Retina (tissue), 1 donor: ENCODE measurements at regions not wholly inside any gene's neighbourhood (a gene's known extent, or its start where the extent isn't known, plus 50 kb on each side); places are given as distances from the start of the nearest gene placed in this dataset.
A peak's percentile ranks its signal among the peaks of the same experiment; 100 is the strongest.
"Not testable (repeated sequence)": the region's sequence is repeated elsewhere in the genome, so short reads cannot be mapped to it uniquely, and the experiment has no call there.

Experiments used
- DNase-seq: peaks from one replicate; pipeline ENCODE4 v3.0.0-alpha.2; 2016

DNA sequence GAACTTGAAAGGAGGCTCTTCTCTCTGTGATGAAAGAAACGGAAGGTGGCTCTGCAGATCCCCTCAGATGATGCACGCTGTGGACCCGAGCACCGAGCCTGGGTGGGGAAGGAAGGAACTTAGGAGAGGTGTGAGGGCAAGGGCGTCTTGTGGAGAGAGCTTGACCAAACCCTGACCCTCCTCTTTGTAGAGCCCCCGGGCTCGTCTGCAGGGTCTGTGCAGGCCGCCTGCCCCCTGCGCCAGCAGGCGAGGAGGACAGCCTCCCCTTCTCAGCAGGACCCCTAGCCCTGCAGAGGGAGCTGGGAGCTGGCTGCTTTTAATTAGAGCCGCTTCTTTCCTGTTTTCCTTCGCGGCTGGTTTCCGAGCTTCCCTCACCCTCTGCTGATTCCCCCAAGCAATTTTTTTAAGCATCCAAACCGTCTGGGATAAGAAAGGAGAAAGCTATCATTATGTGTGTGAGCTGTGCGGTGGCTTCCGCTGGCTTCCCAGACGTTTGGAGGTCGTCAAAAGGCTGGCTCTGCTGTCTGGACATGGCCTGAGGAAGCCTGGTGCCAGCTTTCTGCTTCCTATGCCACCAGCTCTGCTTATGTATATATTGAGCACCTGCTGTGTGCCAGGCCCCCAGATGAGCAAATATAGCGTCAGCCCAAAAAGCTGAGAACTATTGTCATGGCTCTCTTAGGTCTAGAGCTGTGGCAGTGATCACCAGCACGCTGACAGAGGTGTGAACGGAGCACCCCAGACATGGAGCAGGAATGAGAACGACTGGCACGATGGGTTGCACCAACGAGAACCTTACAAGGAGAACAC, 160.2 kb upstream of the IRF2BP2 start:
- DNase-seq = peak; percentile 84

DNA sequence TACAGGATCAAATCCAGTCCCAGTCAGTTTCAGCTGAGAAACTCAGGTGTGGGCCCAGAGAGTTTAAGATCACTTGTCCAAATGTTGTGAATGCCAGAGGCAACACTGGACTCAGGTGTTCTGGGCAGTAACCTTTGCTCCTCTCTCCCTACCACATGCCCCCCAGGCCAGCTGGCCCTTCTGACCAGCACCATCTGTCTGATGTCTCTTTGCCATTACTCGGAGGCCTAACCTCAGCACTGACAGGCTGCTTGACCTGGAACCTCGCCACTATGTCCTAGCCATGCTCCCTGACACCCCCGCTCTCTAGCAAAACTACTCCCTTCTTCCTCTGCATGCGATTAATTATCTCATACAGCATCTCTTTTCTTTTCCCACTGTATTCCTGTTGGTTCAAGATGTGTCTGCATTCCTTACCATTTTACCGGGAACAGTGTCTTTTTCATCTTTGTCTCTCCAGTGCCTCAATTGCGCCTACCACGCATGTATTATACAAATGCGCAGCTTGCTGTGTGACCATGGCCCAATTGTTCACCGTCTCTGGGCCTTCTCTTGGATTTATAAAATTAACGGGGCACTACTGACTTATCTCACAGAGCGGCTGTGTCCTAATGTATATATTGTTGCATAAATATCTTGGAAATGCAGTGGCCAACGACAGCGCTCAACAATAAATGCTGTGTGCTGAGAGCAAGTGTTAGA, 159.5 kb upstream of the IRF2BP2 start:
- no peak for DNase-seq

DNA sequence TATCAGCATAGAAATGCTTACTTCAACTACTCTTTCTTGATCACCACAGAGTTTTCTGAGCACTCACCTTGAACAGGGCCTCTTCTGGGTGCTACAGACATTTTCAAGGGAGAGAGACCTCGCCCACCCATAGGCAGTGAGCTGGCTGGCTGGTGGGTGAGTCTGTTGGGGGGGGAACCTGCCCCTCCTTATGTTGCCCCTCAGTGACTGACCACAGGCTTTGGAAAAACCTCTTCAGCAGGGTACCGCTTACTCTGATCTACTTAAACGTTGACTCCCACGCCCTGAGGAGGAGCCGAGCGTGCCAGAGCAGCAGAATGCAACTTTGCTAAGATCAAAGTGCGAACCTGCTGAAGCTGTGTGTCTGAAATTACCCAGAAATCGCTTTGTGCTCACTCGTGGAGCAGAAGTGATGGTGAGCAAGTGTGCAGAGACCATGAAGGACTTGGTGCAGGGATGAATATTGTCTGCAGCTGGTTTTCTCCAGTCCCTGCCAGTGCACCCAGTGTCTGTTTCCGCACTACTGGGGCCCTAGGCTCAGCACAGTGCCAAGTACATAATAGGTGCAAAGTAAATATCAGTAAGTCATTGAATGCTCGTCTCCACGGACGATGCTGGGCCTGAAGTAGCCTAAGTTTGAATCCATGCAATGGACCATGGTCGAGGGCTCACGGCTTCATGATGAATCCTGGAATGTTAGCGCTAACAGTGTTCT, 158.7 kb upstream of the IRF2BP2 start:
- DNase-seq = no peak

DNA sequence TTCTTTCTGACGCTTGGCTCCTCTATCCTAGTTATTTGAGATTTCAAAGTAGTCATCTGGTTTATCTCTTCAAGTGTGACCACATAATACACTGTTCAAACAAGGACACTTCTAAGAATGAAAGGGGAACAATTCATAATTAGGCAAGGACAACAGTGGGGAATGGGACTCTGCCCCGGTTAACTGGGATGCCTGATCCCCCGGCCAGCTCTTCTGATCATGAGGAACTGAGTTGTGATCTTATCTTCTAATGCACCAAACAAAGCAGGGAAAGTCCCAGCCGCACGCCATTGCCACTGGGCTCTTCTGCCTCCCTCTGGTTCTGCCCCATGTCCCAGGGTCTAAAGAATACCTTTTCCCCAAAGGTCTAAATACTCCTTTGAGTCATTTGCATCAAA, 158.2 kb upstream of the IRF2BP2 start:
- DNase-seq = no peak

DNA sequence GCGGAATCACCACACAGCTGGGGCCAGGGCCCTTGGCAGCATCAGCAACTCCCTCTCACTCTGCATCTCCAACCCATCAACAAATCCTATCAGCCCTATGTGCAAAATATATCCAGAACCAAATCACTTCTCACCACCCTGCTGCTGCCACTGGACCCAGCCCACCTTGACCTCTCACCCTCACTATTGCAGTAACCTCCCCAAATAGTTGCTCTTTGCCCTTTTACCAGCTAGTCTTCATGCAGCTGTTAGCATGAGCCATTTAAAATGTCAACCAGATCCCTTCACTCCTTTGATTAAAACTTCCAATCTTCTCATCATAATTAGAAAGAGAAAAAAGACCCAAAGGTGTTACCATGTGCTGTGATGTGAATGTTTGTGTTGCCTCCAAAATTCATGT, 155.7 kb upstream of the IRF2BP2 start:
- DNase-seq = no peak

DNA sequence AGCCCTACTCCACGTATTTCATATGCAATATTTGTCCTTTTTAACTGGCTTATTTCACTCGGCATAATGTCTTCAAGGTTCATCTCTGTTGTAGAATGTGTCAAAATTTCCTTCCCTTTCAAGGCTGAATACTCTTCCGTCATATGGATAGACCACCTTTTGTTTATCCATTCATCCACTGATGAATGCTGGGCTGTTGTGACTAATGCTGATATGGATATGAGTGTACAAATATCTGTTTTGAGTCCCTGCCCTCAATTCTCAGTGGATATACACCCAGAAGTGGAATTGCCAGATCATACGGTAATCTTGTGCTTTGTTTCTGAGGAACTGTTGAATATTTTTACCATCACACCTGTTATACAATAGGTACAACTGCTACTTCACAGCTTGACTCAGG, 155.2 kb upstream of the IRF2BP2 start:
- no peak for DNase-seq

DNA sequence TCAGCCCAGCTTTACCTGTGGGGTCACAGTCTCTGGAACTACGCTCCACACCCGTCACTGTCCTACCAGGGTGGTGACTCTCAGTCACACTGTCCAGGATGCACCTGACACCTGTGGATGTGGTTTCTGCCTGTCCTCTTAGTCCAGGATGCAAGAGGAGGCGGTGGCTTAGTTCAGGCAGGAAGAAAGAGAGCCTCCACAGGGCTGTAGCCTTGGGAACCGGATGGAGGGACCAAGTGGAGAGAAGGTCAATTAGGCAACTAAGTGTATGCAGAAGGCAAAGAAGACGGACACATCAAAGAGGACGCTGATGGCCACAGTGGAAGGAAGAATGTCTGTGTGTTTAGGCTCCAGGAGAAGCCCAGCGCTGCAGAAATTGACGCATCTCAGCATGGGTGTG, 153.9 kb upstream of the IRF2BP2 start:
- DNase-seq = no peak

DNA sequence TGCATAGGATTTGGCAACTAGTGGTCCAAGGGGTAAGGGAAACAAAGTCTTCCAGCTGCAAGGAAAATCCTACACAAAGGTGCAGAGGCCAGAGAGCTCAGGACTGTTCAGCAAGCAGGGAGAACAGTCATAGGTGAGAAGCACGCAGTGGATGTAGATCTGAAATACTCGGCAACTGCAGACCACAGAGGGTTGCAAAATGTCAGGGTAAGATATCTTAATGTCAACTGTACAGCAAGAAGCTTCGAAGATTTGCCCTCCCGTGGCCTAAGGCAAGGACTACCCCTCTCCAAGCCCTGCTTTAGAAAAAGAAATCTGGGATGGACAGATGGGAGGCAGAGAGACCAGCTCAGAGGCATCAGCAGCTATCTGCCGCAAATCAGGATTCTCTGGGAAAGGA, 153.4 kb upstream of the IRF2BP2 start:
- DNase-seq = no peak

DNA sequence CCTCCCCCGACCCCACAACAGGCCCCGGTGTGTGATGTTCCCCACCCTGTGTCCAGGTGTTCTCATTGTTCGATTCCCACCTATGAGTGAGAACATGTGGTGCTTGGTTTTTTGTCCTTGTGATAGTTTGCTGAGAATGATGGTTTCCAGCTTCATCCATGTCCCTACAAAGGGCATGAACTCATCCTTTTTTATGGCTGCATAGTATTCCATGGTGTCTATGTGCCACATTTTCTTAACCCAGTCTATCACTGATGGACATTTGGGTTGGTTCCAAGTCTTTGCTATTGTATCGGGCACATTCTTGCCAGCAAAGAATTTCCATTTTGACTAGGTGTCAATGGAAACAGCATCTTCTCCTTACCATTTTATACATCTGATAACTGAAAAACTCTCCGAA, 152.1 kb upstream of the IRF2BP2 start:
- DNase-seq = not testable (repeated sequence)

DNA sequence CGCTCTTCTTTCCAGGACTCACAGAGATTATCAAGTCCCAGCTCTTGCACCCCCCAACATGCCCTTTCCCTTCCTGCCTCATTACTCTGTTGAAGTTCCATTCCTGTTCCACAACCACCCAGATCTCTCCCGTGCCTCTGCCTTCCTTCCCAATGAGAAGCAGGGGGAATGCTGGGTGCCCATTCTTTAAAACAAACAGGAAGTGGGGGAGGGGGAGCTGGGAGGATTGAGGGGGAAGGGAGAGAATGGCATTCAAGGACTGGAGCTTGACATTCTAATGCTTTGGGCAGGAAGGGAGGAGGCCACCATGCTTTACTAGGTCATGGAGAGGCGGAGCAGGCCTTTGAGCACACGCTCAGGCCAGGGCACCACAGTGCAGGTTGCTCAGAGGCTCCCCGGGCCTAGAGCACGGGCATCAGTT, 150.3 kb upstream of the IRF2BP2 start:
- DNase-seq = no peak

DNA sequence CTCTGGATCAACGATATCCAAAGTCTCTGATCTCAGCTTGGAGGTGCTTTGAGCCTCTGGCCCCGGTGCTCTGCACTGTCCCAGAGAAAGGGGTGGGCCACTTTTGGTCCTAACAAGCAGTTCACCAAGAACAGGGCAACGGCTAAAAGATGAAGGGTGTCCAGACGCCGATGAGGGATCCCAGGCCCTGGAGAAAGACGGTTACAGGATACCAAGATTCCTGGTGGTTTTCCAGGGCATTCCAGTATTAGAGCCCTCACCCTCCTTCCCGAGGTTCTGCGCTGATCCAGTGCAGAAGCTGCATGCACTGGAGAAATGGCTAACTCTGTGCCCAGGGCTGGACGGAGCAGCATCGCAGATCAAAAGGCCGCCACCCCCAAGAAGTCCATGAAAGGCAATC, 149.9 kb upstream of the IRF2BP2 start:
- DNase-seq = no peak

DNA sequence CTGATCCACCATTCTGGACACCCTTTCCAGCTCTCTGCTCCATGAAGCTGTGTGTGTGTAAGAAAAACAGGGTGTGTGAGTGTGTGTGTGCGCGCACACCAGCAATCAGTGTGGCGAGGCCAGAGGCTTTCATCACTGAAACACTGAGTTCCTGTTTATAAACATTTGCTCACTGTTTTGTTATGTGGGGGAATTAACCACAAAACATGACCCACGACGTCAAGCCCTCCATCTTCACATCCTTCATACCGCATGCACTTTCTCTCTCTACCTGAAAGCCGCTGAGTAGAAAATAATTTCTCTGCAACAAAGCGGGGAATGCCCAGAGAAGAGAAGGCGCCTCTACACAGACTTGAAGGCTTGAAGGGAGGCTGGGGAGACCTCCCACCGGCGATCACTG, 148.9 kb upstream of the IRF2BP2 start:
- DNase-seq = no peak

DNA sequence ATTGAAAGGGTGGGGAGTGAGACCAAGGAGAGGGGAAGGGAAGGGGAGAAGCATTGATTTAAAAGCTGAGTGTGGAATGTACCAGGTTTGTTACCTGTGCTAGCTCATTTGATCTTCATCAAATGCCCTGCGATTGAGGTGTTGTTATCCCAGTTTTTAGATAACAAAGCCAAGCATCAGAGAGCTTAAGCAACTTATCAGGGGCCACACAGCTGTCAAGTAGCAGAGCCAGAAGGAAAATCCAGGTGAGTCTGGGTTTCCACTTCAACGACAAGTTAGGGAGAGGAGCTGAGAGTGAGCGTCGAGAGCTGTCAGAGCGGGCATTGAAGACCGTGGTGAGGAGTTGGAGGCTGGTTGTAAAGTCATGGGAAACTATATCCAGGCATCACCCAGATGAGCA, 146.9 kb upstream of the IRF2BP2 start:
- DNase-seq = no peak

DNA sequence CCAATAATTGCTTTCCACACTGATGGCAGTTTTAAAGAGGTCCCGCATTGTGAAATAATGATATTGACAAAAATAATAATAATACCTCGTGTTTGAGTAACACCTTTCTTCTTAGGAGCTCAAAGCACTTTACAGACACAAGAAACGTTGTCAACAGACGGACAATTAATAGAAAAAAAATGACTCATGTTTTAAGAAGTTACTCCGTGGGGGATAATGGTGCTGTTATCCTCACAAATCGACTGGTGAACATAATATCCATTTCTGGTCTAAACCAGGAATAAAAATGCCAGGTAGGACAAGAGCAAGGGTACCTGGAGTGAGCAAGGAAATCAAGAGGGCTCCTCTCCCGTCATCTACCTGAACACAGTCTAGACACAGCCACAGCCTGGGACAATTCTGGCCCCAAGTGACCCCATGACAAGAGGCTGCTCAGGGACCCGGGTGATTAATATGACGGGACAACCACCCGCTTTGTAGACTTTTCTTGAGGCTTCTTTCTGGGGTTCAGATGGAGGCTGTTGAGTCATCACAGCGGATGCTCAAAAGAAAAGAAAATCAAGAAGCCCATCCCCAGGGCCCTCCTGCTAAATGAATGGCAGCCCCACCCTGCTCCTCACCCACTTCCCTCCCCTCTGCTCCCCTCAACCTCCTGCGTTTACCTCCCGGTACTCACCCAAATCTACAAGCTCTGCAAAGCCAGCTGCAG, 146.2 kb upstream of the IRF2BP2 start:
- no peak for DNase-seq

DNA sequence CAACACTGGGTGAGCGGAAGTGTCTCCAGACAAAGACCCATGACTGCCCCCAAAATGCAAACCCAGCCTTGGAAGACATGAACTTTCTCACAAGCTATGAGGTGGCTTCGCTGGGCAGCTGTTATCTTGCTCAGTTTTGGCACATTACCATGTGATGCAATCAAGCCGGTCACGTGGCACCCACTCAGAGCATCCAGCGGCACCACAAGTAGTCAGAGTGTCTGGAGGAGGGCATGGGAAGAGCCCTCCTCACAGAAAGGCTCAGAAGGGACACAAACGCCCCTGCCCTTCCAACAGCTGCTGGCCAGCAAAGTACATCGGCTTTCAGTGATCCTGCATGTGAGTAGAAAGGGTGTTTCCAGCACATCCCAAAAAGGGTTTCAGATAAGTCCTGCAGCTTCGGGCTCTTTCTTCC, 145.5 kb upstream of the IRF2BP2 start:
- DNase-seq = no peak

DNA sequence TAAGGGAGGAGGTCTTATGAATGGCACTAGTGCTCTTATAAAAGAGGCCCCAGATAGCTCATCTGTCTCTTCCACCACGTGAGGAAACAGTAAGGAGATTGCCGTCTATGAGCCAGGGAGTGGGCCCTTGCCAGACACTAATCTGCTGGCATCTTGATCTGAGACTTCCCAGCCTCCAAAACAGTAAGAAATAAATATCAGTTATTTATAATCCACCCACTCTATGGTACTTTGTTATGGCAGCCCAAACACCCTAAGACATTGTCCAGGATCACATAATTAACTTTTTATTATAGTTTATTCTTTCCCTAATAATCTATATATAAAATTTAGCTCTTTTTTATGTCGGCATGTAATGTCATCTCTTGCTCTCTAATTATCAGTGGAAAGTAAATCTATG, 144.0 kb upstream of the IRF2BP2 start:
- DNase-seq = no peak

DNA sequence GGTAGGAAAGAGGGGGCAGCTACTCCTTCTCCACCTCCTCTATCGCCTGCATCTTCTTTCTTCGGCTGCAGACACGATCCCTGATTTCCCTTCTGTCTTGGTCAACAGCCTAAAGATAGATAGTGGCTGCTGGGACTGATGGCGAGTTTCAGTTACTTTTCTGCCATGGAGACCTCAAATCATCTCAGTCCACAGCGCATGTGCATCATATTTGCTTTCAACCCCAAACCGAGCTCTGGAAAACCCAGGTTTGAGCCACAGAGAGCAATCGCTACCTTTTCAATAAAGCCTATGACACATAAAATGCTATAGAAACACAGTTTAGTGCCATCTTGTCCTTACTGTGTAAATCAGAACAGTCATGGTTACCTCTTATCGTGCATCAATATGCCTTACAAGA, 142.9 kb upstream of the IRF2BP2 start:
- no peak for DNase-seq

DNA sequence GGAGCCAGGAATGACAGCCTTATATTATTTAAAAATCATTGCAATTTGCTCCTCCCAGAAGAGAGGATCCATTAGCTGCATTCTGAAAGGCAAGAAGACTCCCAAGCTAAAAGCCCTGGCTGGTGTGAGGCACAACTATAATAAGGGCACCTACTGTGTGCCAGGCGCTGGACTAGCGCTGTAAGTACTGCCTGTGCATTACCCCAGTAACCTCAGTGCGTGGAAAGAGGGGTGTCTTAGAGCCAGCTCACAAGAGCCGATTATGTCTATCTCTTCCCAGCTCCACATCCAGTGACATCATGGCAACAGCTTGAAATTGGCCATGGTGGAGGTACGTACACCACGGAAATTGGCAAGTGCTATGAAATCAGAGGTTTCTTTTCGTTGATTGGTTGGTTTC, 141.7 kb upstream of the IRF2BP2 start:
- no peak for DNase-seq

DNA sequence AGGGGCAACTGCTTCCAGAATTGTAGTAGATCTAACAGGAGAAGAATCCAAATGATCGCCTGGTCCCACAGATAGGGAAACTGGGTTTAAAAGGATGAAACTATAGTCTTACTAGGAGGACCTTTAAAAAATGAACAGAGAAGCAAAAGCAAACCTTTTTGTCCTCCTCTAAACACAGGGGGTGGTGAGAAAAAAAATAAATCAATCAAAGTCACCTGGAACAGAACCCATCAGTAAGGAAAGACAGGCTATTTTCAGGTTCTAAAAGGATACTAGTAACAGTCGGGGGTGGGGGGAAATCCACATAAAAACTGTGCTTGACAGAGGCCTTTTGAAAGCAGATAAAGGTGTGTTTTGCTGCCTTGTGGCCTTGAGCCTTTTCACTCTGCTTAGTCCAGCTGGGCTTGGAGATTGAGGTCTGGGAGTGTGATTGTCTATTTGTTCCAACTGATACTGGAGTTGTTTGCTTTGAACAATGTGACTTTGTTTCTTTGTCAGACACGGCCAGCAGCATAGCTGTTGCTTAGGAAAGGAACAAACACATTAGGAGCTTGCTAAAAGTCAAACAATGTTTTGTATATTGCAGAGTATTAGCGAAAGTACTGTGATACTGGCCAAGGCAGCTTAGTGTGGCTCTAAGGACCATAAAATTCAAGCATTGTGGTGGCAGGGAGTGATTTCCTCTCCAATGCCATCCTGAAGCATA, 141.1 kb upstream of the IRF2BP2 start:
- no peak for DNase-seq

DNA sequence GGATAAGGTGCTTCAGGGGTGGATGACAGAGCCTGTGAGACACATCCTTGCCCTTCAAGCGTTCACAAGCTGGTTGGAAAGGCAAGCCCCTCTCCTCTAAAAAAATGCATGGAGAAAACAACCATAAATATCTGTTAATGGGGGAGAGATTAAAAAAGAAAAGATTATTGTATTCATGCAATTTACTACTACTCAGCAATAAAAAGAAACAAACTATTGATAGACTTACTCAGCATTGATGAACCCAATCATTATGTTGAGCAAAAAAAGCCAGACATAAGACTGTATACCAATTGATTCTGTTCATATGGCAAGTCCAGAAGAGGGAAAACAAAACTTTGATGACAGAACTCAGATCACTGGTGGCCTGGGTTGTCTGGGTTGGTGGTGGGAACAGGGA, 138.7 kb upstream of the IRF2BP2 start:
- no peak for DNase-seq

DNA sequence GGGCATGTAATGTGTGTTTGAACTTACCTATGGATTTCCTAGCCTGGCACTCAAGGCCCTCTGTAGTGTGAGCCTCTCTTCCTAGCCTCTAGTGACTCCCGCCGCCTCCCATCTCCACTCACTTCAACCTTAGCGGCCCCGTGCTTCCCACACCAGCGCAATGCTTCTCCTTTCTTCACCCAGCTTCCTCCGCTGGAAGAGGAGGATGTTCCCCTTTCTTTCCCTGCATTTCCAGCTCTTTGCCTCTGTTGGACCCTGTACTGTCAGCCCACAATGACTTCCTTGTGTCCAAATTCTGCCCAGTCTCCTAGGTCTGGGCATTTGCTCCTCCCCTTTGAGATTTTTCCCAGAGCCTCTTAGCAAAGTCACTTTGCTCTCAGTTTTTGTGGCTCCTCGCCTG, 138.1 kb upstream of the IRF2BP2 start:
- DNase-seq = no peak

DNA sequence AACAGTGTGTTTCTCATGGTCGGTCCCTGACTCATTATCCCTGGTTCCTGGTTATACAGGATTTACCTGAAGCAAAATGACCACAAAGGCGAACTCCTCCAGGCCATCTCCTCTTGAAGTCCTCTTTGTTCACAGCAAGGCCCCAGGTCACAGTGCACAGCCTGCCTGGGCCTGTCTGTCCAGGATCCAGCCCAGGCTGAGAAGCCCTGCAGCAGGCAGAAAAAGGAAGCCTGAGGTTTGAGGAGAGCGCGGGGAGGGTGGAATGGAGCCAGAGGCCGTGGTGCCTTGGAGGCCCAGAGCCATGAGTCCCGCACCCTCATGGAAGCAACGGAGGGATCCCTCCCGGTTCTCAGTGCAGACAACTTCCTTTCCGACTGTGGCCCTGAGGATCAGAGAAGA, 136.8 kb upstream of the IRF2BP2 start:
- no peak for DNase-seq
